CD4-positive, alpha-beta T cell treated with Interleukin-15 for 4 hours (primary cell): ENCODE measurements at regions not wholly inside any gene's neighbourhood (a gene's known extent, or its start where the extent isn't known, plus 50 kb on each side); places are given as distances from the start of the nearest gene placed in this dataset.
A peak's percentile ranks its signal among the peaks of the same experiment; 100 is the strongest.
"Not testable (repeated sequence)": the region's sequence is repeated elsewhere in the genome, so short reads cannot be mapped to it uniquely, and the experiment has no call there.

ENCODE experiments used
- DNase-seq: peaks from one replicate; pipeline ENCODE4 v3.0.0-alpha.2; 2020; ENCODE audit warnings: low spot score

DNA sequence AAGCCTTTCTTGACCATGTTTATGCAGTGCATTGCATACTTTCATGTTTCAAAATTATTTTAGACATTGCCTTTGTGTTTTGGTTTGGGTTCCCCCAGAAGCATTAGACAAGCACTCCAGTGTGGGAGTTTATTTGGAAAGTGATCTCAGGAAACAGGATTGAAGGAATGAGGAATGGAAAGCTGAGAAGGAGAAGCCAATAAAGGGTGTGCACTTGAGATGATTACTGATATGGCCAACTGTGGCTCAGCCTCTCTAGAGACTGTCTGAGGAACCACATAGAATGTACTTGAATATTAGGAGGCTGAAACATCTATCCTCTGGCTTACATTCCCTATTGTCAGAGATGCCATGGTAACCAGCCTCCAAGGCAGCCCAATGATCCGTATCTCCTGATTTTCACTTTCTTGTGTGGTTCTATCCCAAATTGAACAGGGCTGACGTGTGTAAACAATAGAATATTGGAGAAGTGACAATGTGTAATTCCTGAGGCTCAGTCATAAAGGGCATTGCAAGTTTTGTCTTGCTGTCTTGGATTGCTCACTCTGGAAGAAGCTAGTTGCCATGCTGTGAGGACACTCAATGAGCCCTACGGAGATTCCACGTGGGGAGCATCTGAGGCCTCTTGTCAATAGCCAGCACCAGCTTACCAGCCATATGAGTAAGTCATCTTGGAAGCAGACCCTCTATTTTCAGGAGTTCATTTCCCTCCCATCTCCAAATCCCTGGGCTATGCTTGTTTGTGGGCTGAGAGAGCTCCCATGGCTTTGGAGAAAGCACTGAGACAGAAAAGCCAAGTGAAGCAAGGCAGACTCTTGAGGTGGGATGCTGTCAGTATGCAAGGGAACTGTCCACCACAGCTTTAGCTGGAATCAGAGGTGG is 84.7 kb downstream of the SCN11A start:
- DNase-seq: no peak

DNA sequence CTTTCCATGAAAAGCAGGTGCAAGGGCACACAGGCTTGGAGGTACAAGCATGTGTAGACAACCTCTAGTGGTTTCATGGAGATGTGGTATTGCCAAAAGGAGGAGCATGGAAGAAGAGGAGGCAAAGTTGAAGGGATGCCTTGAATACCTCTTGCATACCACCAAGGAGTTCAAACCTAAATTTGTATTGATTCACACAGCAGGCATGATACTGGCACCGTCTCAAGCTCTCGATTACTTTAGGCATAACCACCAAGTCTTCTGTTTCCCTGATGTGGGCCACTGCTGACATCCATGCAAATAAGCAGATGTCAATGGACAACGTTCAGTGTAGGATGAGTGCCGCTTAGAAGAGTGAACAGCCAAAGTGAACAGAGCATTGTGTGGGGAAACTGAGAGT is 87.1 kb downstream of the SCN11A start:
- no peak for DNase-seq

DNA sequence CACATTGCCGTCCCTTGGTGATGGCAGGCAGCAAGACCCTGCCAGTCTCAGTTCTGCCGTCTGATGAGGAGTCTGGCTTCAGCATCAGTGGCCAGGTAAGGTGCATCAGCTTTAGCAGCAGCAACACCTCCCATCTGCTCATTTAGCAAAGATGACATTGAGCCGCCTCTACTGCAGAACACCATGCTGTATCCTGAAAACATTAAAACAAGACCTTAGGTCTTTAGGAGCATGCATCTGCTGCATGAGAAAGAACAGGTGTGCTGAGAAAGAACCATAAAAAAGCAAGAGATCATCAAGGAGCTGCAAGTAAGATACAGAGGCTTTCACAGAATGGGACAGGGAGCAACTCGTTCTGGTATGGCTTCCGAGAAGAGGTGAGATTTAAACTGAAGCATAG is 87.5 kb downstream of the SCN11A start:
- DNase-seq: no peak

DNA sequence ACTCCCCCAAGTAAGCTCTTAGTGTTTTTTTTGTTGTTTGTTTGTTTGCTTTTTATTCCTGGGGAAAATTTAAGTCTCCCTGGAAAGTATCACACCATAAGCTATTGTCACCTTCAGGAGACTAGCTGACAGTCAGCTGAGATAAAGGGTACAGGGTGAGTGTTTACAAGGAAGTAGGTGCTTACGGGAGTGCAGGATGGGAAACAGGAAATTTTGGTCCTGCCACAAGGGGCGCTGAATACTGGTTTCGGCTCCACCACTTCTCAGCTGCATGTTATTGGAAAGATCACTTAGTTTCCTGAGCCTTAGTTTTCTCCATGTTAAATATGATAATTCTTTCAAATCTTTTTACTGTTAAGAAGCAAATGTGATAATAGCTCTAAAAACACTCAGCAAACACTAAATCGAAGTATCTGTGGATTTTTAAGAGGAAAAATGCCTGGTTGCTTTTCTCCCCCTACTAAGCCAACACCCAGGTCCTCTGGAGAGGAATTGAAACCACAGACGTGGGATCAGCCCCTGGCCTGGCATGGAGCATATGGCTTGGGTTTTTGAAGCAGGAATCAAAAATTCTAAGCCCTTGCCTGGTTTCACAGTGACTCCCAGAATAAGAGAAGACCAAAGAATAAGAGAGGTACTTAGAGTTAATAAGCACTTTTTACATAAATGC is 90.7 kb downstream of the SCN11A start:
- peak; percentile 22 for DNase-seq

DNA sequence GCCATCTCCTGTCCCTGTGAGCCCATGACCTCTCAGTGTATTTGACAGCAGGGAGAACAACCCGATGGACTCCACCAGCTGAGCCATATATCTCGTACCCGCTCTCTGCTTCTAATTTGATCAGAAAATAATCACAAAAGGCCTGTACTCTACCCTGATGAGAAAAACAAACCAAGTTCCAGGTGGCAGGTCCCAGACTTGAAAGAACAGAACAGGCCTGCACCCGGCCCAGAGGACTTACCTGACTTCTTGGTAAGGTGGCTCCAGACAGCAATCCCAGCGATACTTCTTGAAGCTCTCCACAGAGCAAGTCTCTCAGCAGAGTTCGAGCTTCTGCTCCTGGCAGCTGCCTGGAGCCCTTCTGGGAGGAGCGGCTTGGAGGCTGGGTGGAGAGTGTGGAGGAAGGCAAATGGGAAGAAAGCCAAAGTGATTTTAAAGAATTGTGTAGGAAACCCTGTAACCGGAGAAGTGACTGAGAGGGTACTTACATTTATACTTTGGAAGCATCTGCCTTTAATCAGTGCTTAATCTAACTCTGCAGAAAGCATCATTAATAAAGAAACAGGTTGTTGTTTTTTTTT is 91.6 kb downstream of the SCN11A start:
- no peak for DNase-seq

DNA sequence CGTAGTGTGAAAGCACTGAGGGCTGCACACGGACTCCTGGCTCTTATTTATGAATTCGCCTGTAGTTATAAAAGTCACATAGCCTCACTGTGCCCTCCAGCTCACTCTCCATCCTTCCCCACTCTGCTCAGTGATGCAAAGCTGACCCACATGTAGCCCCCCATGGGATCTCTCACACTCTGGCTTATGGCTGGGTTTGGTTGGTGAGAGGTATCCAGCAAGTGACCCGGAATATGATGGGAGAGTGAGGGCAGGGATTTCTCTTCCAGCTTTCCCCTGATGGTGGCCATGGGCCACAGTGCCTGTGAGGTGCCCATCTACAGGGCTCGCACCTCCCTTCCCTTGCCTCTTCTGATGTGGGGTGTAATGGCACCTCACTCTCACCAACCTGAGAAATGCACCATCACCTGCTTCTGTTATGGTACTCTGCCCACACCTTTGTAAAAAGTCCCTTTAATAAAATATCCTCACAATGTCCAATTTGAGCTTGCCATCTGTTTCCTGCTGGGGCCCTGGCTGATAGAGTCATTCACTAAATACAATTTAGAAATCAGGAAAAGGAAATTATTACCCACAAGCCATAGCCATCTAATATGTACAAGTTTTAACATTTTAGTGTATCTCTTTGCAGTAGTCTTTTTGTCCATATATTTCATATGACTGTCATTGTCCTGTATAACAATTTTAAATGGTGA is 93.6 kb downstream of the SCN11A start:
- no peak for DNase-seq

DNA sequence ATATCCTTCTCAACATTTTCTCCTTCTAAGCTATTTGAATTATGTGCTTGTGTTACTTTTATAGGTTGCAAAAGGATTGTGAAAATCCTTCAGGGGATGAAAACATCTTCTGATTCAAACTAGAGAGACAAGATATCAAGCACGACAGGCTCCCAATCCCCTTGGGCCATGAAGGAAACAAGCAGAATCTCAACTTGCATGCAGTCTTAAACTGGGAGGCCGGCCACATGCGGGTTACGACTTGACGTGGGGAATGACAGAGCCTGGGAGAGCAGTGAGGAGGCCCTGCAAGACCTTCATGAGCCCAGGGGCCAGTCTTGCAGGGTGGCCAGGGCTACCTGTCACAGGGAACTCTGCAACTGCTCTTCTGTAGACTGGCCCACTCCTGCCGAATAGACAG is 94.4 kb downstream of the SCN11A start:
- no peak for DNase-seq

DNA sequence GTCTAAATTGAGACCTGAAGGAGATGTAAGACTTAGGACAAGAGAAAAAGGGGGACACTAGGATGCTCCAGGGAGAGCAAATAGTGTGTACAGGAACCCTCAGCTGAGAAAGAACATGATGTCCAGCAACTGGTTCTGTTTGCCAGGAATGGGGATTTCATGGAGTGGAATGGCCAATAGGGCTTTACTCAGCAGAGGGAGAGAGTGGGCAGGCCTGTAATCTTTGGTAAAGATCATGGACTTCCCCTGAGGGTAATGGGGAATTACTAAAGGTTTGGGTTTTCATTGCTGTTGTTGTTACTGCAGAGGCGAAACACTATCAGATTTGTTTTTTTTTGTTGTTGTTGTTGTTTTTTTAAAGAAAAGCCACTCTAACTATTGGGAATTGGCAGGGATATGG is 99.0 kb downstream of the SCN11A start:
- no peak for DNase-seq

DNA sequence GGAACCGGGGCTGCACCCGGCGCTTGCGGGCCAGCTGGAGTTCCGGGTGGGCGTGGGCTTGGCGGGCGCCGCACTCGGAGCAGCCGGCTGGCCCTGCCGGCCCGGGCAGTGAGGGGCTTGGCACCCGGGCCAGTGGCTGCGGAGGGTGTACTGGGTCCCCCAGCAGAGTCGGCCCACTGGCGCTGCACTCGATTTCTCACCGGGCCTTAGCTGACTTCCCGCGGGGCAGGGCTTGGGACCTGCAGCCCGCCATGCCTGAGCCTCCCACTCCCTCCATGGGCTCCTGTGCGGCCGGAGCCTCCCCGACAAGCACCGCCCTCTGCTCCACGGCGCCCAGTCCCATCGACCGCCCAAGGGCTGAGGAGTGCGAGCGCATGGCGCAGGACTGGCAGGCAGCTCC is 100.6 kb downstream of the SCN11A start:
- DNase-seq: not testable (repeated sequence)

DNA sequence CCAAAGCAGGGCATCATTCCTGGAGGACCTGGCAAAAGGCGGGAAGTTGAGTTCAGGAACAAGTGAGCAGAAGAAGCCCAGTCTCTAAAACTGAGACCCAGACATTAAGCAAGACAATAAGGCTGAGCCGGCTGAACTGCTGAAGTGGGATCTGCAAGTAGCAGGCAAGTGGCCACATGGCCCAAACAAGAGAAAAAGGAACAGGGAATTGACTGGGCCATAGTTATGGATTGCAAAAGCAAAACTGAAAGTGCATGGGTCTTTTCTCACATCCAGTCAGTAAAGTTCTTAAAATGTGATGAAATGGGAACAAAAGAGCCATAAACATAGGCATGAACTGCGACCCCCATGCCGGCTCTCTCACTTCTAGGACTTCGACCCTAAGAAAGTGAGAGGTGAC is 101.2 kb downstream of the SCN11A start:
- DNase-seq: no peak

DNA sequence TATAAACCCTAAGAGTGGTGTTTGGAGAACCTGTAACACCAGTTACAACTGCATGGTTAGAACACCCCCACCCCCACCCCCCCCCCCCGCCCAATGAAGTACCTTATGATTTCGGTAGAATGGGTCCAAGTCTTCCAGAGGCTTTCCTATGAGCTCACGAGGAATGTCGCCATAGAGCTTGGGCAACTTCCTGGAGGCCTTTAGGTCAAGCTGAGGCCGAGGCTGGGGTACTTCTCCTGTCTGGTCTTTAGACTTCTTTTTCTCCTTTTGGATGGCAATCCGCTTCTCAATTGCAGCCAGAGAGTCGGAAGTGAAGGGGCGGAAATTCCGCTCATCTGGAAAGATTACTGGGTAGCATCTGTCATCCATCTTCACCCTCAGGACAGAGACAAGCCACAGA is 101.8 kb downstream of the SCN11A start:
- no peak for DNase-seq

DNA sequence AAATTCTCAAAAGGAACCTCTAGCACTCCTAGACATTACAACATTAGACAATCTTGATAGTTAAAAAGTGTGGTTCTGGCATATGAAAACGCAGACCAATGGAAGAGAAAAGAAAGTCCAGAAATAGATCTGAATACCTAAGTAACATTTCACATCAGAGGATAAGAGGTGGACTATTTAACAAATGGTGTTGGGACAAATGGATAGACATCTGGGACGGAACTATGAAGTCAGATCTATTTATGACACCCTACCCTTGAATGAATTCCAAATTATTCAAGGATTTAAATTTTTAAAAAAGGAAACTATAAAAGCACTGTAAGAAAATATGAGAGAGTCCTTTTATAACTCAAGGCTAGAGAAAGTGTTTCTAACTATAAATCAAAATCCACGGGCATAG is 111.3 kb downstream of the SCN11A start:
- no peak for DNase-seq

DNA sequence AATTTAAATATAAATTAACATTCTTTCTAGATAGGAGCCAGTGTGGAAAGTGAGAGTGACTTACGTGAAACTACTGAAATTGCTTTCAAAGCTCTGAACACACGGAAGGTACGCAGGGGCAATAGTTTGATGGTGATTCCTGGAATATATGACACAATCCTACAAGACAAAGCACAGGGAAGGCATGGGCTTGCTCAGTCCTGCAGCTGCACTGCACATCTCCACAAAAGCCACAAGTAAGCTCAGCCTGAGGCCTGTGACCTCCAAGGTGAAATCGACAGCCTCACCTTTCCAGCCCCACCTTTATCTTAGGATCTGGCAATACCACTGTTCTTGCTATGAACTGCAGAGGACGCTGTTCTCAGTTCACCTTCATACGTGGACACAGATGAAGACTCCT is 109.3 kb upstream of the SCN10A start:
- no peak for DNase-seq

DNA sequence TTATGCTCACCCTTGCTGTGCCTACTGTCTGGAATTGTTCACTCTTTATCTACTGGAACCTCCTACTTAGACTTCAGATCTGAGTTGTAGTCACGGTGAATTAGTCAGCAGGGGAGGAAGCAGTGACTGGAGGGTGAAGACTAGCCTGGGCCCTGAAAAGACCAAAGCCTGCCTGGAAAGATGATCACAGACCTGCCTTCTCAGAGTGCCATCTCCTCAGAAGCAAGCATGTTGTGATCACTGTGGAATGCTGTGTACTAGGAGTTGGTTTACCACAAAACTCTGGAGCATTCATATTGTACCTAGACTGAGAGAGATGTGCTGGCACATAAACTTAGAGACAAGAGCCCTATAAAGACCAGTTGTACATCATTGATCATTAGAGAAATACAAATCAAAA is 100.7 kb upstream of the SCN10A start:
- DNase-seq: no peak

DNA sequence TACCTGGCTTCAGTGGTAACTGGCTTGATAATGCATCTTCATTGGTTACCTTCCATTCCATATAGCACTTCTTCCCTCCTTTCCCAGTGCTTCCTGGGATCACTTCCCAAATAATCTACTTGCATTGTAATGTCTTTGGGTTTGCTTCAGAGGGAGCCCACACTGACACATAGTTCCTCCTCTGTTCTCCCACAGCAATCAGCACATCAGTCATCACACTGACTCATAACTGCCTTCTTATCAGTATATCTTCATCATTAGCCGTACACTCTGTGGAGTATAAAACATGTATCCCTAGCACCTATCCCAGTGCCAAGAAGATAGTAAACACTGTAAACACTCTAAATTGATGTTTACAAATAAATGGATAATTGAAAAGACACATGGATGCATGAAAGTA is 91.4 kb upstream of the SCN10A start:
- no peak for DNase-seq

DNA sequence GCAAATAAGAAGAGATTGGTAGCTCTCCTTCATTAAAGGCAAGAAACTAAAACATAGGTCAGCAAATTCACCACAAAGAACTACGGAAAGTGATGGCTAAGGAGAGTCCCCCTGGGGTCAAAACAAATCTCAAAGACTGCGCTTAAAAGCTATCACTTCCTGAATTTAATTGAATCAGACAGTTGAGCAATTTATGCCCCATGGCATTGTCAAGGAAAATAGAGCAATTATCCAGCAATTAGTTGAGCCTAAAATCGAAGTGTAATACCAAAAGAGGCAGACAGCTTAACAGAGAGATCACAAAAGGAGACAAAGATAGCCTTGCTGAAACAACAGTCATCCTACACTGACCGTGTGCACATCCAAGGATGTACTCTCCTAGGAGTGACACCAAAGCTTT is 74.4 kb upstream of the SCN10A start:
- DNase-seq: no peak

DNA sequence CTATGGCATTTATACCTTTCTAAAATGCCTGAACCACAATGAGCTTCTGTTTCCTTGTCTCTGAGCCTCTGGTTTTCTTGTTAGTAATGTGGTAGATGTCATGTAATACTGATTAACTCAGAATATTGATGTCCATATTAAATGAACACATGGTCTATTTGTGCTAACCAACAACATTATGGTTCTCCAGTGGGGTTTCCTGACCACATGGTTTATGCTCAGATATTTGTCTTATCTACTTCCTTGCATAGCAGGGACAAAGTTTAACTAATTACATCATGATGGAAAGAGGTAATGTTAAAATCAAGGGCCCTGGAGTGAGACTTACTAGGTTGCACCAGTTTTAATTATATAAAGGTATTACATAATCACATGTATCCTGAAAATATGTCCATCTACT is 62.6 kb upstream of the SCN10A start:
- no peak for DNase-seq
